OCI-LY3 (cell line): ENCODE measurements at regions not wholly inside any gene's neighbourhood (a gene's known extent, or its start where the extent isn't known, plus 50 kb on each side); places are given as distances from the start of the nearest gene placed in this dataset.

Experiments used
- EZH2phosphoT487 ChIP-seq: fragments of 200-600 bp; shearing (Covaris generic); IDR thresholded peaks from 2 replicates; pipeline ENCODE4 v1.6.1; 2018; ENCODE audit warnings: antibody characterized with exemption, mixed run types, low read depth
- TF ChIP-seq, protein P1 (sequence below): fragments of 200-600, 300-600 bp; sonication (generic); IDR thresholded peaks from 2 replicates; pipeline ENCODE4 v1.5.1; 2014; ENCODE audit warnings: antibody characterized with exemption, low read length, low read depth

DNA sequence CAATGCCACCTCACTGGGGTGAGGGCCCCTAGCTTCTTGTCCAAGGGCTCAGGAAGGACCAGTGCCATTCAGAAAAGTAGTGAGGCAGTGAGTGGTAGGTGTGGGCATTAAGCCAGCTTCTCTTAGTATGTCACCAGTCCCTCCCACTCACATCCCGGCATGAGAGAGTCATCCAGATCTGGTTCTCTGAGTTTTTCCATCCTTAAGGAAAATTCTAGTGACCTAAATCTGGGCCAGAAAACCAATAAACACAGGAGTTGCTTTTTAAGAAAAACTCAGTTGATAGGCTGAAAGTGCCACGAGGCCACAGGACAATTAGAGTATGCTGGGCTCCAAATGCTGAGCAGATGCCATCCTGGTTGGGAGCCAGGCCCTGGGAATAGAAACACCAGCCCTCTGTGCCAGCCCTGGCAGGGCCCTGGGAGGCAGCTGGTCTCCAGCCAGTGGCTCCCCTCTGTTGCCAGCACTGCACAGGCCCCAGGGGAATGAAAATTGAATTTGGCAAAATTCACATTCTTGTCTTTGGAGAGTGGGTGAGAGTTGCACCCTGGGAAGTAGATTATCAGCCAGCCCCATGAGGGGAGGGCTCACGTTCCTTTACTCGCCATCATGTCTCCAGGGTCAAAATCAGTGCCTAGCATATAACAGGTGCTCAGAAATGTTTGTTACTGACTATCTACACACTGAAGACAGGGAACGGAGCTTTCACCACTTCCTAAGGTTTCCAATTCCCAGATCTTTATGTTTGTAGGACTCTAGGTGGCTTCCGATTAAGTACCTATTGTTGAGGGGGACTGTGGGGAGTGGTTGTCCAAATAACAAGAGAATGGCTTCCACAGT, 52.8 kb downstream of the FAM43A start:
- TF ChIP-seq, protein P1, sequence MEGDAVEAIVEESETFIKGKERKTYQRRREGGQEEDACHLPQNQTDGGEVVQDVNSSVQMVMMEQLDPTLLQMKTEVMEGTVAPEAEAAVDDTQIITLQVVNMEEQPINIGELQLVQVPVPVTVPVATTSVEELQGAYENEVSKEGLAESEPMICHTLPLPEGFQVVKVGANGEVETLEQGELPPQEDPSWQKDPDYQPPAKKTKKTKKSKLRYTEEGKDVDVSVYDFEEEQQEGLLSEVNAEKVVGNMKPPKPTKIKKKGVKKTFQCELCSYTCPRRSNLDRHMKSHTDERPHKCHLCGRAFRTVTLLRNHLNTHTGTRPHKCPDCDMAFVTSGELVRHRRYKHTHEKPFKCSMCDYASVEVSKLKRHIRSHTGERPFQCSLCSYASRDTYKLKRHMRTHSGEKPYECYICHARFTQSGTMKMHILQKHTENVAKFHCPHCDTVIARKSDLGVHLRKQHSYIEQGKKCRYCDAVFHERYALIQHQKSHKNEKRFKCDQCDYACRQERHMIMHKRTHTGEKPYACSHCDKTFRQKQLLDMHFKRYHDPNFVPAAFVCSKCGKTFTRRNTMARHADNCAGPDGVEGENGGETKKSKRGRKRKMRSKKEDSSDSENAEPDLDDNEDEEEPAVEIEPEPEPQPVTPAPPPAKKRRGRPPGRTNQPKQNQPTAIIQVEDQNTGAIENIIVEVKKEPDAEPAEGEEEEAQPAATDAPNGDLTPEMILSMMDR: no peak
- no peak for TF ChIP-seq EZH2phosphoT487
